HepG2 (cell line): ENCODE measurements at regions not wholly inside any gene's neighbourhood (a gene's known extent, or its start where the extent isn't known, plus 50 kb on each side); places are given as distances from the start of the nearest gene placed in this dataset.

Experiments used
- CTCF ChIP-seq: sonication (generic); formaldehyde crosslinking; IDR thresholded peaks from 2 replicates; pipeline ENCODE4 v1.5.0; 2020; ENCODE audit warnings: mild to moderate bottlenecking, missing genetic modification reagents, moderate library complexity
- E2F1 ChIP-seq: sonication (generic); formaldehyde crosslinking; IDR thresholded peaks from 2 replicates; pipeline ENCODE4 v1.5.0; 2020; ENCODE audit warnings: missing genetic modification reagents
- FOSL2 ChIP-seq: sonication (generic); formaldehyde crosslinking; IDR thresholded peaks from 2 replicates; pipeline ENCODE4 v1.4.0; 2020; ENCODE audit warnings: missing genetic modification reagents
- GABPB1 ChIP-seq: IDR thresholded peaks from 2 replicates; pipeline ENCODE4 v1.6.1; 2016; ENCODE audit warnings: mild to moderate bottlenecking, missing genetic modification reagents, moderate library complexity, missing compliant biosample characterization
- UBTF ChIP-seq: sonication (generic); formaldehyde crosslinking; IDR thresholded peaks from 2 replicates; pipeline ENCODE4 v1.4.0; 2020; ENCODE audit warnings: mild to moderate bottlenecking, missing genetic modification reagents
- YY1 ChIP-seq: IDR thresholded peaks from 2 replicates; pipeline ENCODE4 v1.6.1; 2011; ENCODE audit warnings: low read length, low read depth, moderate library complexity, mild to moderate bottlenecking; ENCODE audit not compliant: insufficient read depth, insufficient replicate concordance
- ZNF773 ChIP-seq: sonication (generic); formaldehyde crosslinking; IDR thresholded peaks from 2 replicates; pipeline ENCODE4 v1.4.0; 2020; ENCODE audit warnings: missing genetic modification reagents, borderline replicate concordance

GRCh38 chr11:97965849-97966646 lies 1054.7 kb upstream of the CNTN5 start:
- TF ChIP-seq YY1 (no peak), ZNF773 (CRISPR knock-in tag) (no peak), GABPB1 (CRISPR knock-in tag) (no peak), CTCF (CRISPR knock-in tag) (no peak), E2F1 (CRISPR knock-in tag) (no peak), FOSL2 (CRISPR knock-in tag) (no peak), UBTF (CRISPR knock-in tag) (no peak)
